GM18868 (cell line): ENCODE measurements at regions not wholly inside any gene's neighbourhood (a gene's known extent, or its start where the extent isn't known, plus 50 kb on each side); places are given as distances from the start of the nearest gene placed in this dataset.
A peak's percentile ranks its signal among the peaks of the same experiment; 100 is the strongest.
"Not testable (repeated sequence)": the region's sequence is repeated elsewhere in the genome, so short reads cannot be mapped to it uniquely, and the experiment has no call there.

ENCODE experiments used
- ATAC-seq: cut with Tn5 transposase; IDR thresholded peaks from one replicate; pipeline ENCODE4 v1.9.1; 2021; ENCODE audit warnings: mild to moderate bottlenecking, moderate library complexity; ENCODE audit not compliant: unreplicated experiment

GRCh38 chr10:84908491-84908890 is 580.1 kb downstream of the CCSER2 start:
- no peak for ATAC-seq

GRCh38 chr10:84921701-84922100 is 593.3 kb downstream of the CCSER2 start:
- no peak for ATAC-seq

GRCh38 chr10:84924131-84924530 is 595.7 kb downstream of the CCSER2 start:
- no peak for ATAC-seq

GRCh38 chr10:84925495-84925894 is 597.1 kb downstream of the CCSER2 start:
- no peak for ATAC-seq

GRCh38 chr10:84933402-84933801 is 605.0 kb downstream of the CCSER2 start:
- ATAC-seq, result no peak

- ATAC-seq, result no peak
Observed at GRCh38 chr10:84935772-84936171, 607.4 kb downstream of the CCSER2 start.

- no peak for ATAC-seq
Observed at GRCh38 chr10:84938117-84938905, 609.9 kb downstream of the CCSER2 start.

- no peak for ATAC-seq
Observed at GRCh38 chr10:84943541-84943940, 615.2 kb downstream of the CCSER2 start.

GRCh38 chr10:84944187-84944586 is 615.8 kb downstream of the CCSER2 start:
- ATAC-seq, result peak; percentile 63

- no peak for ATAC-seq
Observed at GRCh38 chr10:84945791-84946190, 617.4 kb downstream of the CCSER2 start.

- ATAC-seq, result no peak
Observed at GRCh38 chr10:84946904-84947303, 618.5 kb downstream of the CCSER2 start.

- ATAC-seq, result no peak
Observed at GRCh38 chr10:84948644-84949043, 620.3 kb downstream of the CCSER2 start.

- no peak for ATAC-seq
Observed at GRCh38 chr10:84951616-84952015, 623.2 kb downstream of the CCSER2 start.

GRCh38 chr10:84957427-84957826 is 629.0 kb downstream of the CCSER2 start:
- ATAC-seq, result no peak

GRCh38 chr10:84965468-84965867 is 637.1 kb downstream of the CCSER2 start:
- no peak for ATAC-seq

- ATAC-seq, result no peak
Observed at GRCh38 chr10:84966708-84967441, 638.5 kb downstream of the CCSER2 start.

- not testable (repeated sequence) for ATAC-seq
Observed at GRCh38 chr10:84969297-84969696, 640.9 kb downstream of the CCSER2 start.

GRCh38 chr10:84987039-84987438 is 658.6 kb downstream of the CCSER2 start:
- no peak for ATAC-seq

- no peak for ATAC-seq
Observed at GRCh38 chr10:84988011-84988410, 659.6 kb downstream of the CCSER2 start.

GRCh38 chr10:84990713-84991112 is 662.3 kb downstream of the CCSER2 start:
- ATAC-seq, result no peak

GRCh38 chr10:84991301-84991700 is 662.9 kb downstream of the CCSER2 start:
- ATAC-seq, result no peak
